ENCODE measurements at regions not wholly inside any gene's neighbourhood (a gene's known extent, or its start where the extent isn't known, plus 50 kb on each side); places are given as distances from the start of the nearest gene placed in this dataset.
"Not testable (repeated sequence)": the region's sequence is repeated elsewhere in the genome, so short reads cannot be mapped to it uniquely, and the experiment has no call there.

DNA sequence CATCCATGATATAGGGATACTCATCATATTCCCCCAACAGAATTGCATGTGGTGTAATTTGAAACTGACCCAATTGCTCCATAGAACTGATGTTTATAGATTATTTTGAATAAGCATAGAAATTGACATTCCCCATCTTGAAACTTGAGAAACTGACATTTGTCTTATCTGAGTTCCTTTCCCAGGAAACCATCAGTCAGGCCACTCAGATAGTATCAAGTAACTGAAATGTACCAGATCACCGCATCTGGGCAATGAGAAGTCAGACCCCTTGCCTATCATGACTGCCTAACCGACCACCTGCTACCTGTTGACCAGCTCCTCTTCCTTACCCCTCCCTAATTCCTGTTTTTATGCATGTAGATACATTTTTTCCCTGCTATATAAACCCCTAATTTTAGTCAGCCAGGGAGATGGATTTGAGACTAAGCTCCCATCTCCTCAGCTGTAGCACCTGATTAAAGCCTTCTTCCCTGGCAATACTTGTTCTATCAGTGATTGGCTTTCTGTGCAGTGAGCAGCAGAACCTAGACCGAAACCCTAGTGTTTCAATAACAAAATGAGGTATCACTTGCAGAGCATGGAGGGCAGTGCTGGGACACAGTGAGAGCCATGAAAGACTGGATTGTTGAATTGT lies 274.5 kb downstream of the LPIN1 start:
- TF ChIP-seq, protein P1, sequence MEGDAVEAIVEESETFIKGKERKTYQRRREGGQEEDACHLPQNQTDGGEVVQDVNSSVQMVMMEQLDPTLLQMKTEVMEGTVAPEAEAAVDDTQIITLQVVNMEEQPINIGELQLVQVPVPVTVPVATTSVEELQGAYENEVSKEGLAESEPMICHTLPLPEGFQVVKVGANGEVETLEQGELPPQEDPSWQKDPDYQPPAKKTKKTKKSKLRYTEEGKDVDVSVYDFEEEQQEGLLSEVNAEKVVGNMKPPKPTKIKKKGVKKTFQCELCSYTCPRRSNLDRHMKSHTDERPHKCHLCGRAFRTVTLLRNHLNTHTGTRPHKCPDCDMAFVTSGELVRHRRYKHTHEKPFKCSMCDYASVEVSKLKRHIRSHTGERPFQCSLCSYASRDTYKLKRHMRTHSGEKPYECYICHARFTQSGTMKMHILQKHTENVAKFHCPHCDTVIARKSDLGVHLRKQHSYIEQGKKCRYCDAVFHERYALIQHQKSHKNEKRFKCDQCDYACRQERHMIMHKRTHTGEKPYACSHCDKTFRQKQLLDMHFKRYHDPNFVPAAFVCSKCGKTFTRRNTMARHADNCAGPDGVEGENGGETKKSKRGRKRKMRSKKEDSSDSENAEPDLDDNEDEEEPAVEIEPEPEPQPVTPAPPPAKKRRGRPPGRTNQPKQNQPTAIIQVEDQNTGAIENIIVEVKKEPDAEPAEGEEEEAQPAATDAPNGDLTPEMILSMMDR (IDR thresholded peaks at IDR 0.05): no peak
- TF ChIP-seq POLR2A (IDR thresholded peaks at IDR 0.05): no peak
- intact Hi-C loops (cut with DNase I): no loop called here
- Histone ChIP-seq H3K27me3 (no peaks in the 10 kb centered on the region), H3K36me3 (no peaks in the 10 kb centered on the region), H3K4me1 (peaks cover 0 to 5% (median 0%) of the 10 kb centered on the region in 12 donors), H3K4me3 (no peak overlapping the region), H3K27ac (no peak overlapping the region), H3K9me3 (peaks cover 0 to 26% (median 9%) of the 10 kb centered on the region in 12 donors)
- WGBS, 4 donors: 91 to 98% (median 95%) methylated on average over 3 of the region's 3 CpGs
- DNase-seq (no peak), ATAC-seq (no peak)

DNA sequence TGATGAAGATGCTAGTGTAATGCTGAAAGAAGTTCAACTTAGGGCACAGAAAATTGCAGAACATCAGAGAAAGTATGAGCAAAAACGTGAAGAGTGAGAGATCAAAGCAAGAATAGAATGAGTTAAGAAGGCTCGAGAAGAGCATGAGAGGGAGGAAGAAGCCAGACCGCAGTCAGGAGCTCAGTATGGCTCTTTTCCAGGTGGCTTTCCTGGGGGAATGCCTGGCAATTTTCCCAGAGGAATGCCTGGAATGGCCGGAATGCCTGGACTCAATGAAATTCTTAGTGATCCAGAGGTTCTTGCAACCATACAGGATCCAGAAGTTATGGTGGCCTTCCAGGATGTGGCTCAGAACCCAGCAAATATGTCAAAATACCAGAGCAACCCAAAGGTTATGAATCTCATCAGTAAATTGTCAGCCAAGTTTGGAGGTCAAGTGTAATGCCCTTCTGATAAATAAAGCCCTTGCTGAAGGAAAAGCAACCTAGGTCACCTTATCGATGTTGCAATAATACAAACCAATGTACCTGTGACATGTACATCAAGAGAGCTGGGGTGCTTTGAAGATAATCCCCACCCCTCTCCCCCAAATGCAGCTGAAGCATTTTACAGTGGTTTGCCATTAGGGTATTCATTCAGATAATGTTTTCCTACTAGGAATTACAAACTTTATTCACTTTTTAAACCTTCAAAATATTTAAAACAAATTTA lies 277.9 kb downstream of the LPIN1 start:
- H3K27me3 ChIP-seq; H3K4me3 ChIP-seq; H3K27ac ChIP-seq; H3K36me3 ChIP-seq; intact Hi-C loops (cut with DNase I); ATAC-seq; H3K4me1 ChIP-seq: not testable (repeated sequence)
- DNase-seq: peak in 3 of 5 donors; percentile 20 to 42 (median 28)
- 12 to 25% (median 21%) methylated on average over 5 of the region's 5 CpGs for WGBS, 4 donors
- H3K9me3 ChIP-seq: peaks cover 0 to 26% (median 9%) of the 10 kb centered on the region in 12 donors

DNA sequence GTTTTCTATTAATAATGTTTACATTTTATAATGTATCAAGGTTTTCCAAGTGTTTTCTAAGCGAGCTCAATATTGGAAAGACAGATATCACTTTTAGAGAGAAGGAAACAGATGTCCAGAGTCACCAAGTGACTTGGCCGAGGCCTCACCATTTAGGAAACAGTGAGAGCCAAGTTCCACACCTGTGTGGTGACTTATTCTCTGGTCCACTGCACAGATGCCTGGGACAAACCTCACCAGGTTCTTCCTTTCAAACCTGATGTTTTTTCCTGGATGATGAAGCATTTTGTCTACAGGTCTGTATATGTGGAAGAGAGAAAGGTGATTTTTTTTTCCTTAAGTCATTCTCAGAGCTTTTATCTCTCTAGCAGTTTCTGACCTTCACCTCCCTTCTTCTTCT lies 280.7 kb downstream of the LPIN1 start:
- H3K36me3 ChIP-seq: no peaks in the 10 kb centered on the region
- H3K27me3 ChIP-seq: no peaks in the 10 kb centered on the region
- no peak overlapping the region for H3K27ac ChIP-seq
- no peaks in the 10 kb centered on the region for H3K9me3 ChIP-seq
- intact Hi-C loops (cut with DNase I): no loop called here
- WGBS, 4 donors: 55 to 78% (median 67%) methylated on average over 2 of the region's 2 CpGs
- DNase-seq: no peak
- no peak for TF ChIP-seq POLR2A (IDR thresholded peaks at IDR 0.05)
- TF ChIP-seq, protein P1 (IDR thresholded peaks at IDR 0.05): no peak
- H3K4me3 ChIP-seq: no peak overlapping the region
- ATAC-seq: no peak
- H3K4me1 ChIP-seq: peaks cover 0 to 5% (median 0%) of the 10 kb centered on the region in 12 donors

DNA sequence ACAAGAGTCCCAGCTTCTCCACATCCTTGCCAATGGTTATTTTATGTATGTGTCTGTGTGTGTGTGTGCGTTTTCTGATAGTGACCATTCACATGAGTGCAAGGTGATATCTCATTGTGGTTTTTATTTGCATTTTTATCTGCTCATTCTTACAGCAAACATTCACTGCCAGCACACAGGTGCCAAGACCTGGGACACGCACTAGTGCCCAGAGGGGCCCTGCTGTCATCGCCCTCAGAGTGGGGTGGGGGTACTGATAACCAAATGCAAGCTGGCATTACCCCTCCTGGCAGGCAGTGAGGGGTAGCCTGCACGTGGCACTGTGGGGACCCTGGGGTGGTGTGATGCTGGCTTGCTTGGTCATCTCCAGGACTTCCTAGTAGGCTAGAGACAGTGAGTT lies 285.4 kb downstream of the LPIN1 start:
- DNase-seq: no peak
- TF ChIP-seq POLR2A (IDR thresholded peaks at IDR 0.05): no peak
- TF ChIP-seq, protein P1 (IDR thresholded peaks at IDR 0.05): no peak
- H3K4me3 ChIP-seq: no peak overlapping the region
- intact Hi-C loops (cut with DNase I): no loop called here
- ATAC-seq: no peak
- no peaks in the 10 kb centered on the region for H3K27me3 ChIP-seq
- H3K9me3 ChIP-seq: no peaks in the 10 kb centered on the region
- H3K36me3 ChIP-seq: no peaks in the 10 kb centered on the region
- H3K4me1 ChIP-seq: no peaks in the 10 kb centered on the region
- no peak overlapping the region for H3K27ac ChIP-seq
- WGBS, 4 donors: 48 to 80% (median 60%) methylated on average over 4 of the region's 4 CpGs
